ENCODE measurements at regions not wholly inside any gene's neighbourhood (a gene's known extent, or its start where the extent isn't known, plus 50 kb on each side); places are given as distances from the start of the nearest gene placed in this dataset.

DNA sequence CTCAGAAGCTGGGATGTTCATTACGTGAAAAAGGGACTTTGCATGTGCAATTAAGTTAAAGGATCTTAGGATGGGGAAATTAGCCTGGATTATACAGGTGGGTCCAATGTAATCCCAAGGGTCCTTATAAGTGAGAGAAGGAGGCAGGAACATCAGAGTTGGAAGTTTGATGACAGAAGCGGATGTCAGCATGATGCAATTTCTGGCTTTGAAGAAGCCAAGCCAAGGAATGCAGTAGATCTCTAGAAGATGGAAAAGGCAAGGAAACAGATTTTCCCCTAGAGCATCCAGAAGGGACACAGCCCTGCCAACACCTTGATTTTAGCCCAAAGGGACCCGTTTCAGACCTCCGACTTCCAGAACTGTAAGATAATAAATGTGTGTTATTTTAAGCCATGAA, 136.4 kb downstream of the LNPK start:
- TF ChIP-seq POLR2A (IDR thresholded peaks at IDR 0.05), result no peak
- TF ChIP-seq, protein P1, sequence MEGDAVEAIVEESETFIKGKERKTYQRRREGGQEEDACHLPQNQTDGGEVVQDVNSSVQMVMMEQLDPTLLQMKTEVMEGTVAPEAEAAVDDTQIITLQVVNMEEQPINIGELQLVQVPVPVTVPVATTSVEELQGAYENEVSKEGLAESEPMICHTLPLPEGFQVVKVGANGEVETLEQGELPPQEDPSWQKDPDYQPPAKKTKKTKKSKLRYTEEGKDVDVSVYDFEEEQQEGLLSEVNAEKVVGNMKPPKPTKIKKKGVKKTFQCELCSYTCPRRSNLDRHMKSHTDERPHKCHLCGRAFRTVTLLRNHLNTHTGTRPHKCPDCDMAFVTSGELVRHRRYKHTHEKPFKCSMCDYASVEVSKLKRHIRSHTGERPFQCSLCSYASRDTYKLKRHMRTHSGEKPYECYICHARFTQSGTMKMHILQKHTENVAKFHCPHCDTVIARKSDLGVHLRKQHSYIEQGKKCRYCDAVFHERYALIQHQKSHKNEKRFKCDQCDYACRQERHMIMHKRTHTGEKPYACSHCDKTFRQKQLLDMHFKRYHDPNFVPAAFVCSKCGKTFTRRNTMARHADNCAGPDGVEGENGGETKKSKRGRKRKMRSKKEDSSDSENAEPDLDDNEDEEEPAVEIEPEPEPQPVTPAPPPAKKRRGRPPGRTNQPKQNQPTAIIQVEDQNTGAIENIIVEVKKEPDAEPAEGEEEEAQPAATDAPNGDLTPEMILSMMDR (IDR thresholded peaks at IDR 0.05), result no peak
- no peak for TF ChIP-seq POLR2AphosphoS5 (IDR thresholded peaks at IDR 0.05)
